Effector memory CD4-positive, alpha-beta T cell (primary cell): ENCODE measurements at regions not wholly inside any gene's neighbourhood (a gene's known extent, or its start where the extent isn't known, plus 50 kb on each side); places are given as distances from the start of the nearest gene placed in this dataset.

Experiments used
- DNase-seq, 3 donors: peaks; one replicate each; pipeline ENCODE4 v3.0.0-alpha.2; 2020
- H3K27ac ChIP-seq: 2 replicates; pipeline ENCODE4 v1.7.0; 2013; ENCODE audit warnings: mild to moderate bottlenecking, low read length, moderate library complexity; ENCODE audit not compliant: insufficient read depth, poor library complexity, severe bottlenecking
- H3K27me3 ChIP-seq: replicated peaks from 2 replicates; pipeline ENCODE4 v1.7.0; 2013; ENCODE audit warnings: mild to moderate bottlenecking, low read length; ENCODE audit not compliant: insufficient read depth, control insufficient read depth, poor library complexity, severe bottlenecking
- H3K36me3 ChIP-seq: 2 replicates; pipeline ENCODE4 v1.7.0; 2013; ENCODE audit warnings: mild to moderate bottlenecking, low read length, moderate library complexity; ENCODE audit not compliant: control insufficient read depth, insufficient read depth
- H3K4me1 ChIP-seq: 2 replicates; pipeline ENCODE4 v1.7.0; 2013; ENCODE audit warnings: low read length, mild to moderate bottlenecking; ENCODE audit not compliant: control insufficient read depth, insufficient read depth, poor library complexity, severe bottlenecking
- H3K4me3 ChIP-seq: 2 replicates; pipeline ENCODE4 v1.7.0; 2013; ENCODE audit warnings: low read length, low read depth, mild to moderate bottlenecking; ENCODE audit not compliant: insufficient read depth, poor library complexity, severe bottlenecking
- H3K9me3 ChIP-seq: 2 replicates; pipeline ENCODE4 v1.7.0; 2013; ENCODE audit warnings: mild to moderate bottlenecking, low read length, moderate library complexity; ENCODE audit not compliant: control insufficient read depth

DNA sequence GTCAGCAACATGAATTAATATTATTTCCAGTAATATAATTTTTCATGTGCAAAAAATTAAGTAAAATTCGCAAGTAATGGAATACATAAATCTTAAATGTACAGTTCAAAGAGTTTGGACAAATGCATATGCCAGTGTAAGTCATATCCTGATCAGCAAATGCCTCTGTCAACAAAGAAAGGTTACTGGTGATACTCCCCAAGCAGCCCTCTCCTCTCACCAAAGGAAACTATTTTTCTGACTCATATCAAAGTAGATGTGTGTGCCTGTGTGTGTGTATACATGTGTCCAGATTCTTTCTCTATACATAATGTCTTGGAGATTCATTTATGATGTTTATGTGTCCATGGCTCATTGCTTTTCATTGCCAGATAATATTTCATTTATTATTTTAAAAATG is 1035.0 kb downstream of the SLC16A7 start:
- Histone ChIP-seq H3K27ac (no peak overlapping the region), H3K4me1 (no peaks in the 10 kb centered on the region), H3K36me3 (no peaks in the 10 kb centered on the region), H3K9me3 (no peaks in the 10 kb centered on the region), H3K4me3 (no peak overlapping the region), H3K27me3 (no peaks in the 10 kb centered on the region)
- no peak for DNase-seq

DNA sequence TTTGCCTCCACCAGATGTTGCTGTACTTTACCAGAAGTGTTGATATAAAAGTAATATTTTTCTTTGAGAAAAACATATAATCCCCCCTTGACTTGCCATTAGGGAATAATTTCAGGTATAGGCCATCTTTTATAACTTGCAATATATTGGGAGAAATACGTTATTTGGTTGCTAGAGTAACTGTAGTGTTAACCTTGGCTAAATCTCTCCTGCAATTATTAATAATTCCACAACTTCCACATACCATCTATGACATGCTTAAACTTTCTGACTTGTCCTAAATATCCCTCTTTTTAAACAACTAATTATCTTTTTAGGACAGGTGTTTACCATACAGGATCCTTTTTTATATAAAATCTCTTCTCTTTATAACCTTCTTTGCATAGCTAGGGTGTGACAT is 1048.2 kb downstream of the SLC16A7 start:
- Histone ChIP-seq H3K9me3 (no peaks in the 10 kb centered on the region), H3K27me3 (no peaks in the 10 kb centered on the region), H3K36me3 (no peaks in the 10 kb centered on the region), H3K27ac (no peak overlapping the region), H3K4me3 (no peak overlapping the region), H3K4me1 (no peaks in the 10 kb centered on the region)
- DNase-seq, result no peak

DNA sequence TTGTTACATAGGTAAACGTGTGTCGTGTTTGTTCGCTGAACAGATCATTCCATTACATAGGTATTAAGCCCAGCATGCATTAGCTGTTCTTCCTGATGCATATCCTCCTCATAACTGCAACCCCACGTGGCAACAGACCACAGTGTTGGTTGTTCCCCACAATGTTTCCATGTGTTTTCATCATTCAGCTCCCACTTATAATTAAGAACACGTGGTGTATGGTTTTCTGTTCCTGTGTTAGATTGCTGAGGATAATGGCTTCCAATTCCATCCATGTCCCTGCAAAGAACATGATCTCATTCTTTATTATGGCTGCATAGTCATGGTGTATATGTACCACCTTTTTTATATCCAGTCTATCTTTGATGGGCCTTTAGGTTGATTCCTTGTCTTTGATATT is 1071.1 kb downstream of the SLC16A7 start:
- no peak overlapping the region for H3K4me3 ChIP-seq
- H3K27me3 ChIP-seq, result no peaks in the 10 kb centered on the region
- H3K27ac ChIP-seq, result no peak overlapping the region
- no peaks in the 10 kb centered on the region for H3K4me1 ChIP-seq
- H3K9me3 ChIP-seq, result no peaks in the 10 kb centered on the region
- H3K36me3 ChIP-seq, result no peaks in the 10 kb centered on the region
- DNase-seq, result no peak

DNA sequence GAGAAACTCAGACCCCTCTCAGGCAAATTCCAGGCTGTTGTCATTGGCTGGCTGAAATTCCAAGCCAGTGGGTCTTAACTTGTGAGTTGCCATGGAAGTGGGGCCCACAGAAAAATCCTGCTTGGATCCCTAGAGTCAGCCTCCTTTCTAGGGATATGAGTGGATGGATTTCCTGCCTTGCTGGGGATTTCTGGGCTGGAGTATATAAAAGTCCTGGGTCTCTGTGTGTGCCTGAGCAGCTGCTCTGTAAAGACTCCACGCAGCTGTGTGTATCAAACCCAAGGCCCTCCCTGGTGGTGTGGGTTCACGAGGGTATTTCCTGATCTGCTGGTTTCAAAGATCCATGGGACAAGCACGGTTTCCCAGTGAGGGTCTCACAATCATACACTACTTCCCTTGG is 1077.1 kb downstream of the SLC16A7 start:
- H3K27ac ChIP-seq, result no peak overlapping the region
- no peaks in the 10 kb centered on the region for H3K9me3 ChIP-seq
- DNase-seq, result no peak
- H3K36me3 ChIP-seq, result no peaks in the 10 kb centered on the region
- H3K4me1 ChIP-seq, result no peaks in the 10 kb centered on the region
- no peak overlapping the region for H3K4me3 ChIP-seq
- H3K27me3 ChIP-seq, result no peaks in the 10 kb centered on the region

DNA sequence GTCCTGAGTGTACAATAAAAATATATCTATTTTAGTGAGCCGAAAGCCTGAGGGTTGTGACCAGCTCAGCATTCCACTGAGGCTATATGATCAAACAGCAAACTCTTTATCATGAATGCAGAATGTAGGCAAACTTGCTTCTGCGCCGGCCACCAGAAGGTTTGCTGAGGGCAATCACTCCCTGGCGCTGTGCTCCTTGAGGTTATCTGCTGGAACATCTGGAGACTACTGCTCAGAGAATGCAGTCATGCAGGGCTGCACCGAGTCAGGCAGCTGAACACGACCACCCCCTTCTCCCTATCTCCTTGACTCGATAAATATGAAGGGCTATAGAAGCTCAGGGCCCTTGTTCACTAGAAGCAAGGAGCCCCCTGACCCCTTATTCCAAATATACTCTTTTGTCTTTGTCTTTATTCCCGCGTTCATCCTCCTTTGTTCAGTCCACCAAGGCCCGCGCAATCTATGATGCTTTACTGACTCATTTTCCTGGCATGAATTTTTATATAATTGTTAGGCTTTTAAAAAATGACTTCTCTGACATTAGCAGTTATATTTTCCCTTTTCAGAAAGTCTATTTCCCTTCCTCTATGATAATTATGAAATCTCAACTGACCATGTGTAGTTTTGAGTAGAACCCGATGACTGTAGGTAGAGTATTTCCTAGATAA is 1089.3 kb downstream of the SLC16A7 start:
- no peak overlapping the region for H3K27ac ChIP-seq

DNA sequence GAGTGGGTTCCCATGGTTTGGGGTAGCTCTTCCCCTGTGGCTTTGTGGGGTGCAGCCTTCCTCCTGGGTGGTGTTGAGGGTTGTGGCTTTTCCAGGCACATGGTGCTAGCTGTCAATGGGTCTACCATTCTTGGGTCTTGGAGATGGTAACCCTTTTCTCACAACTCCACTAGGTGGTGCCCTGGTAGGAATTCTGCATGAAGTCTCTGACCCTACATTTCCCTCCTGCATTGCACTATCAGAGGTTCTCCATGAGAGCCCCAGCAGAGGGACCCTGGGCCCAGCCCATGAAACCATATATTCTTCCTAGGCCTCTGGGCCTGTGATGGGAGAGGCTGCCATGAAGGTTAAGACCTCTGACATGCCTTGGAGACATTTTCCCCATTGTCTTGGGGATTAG is 1093.3 kb downstream of the SLC16A7 start:
- no peaks in the 10 kb centered on the region for H3K27me3 ChIP-seq
- no peak overlapping the region for H3K27ac ChIP-seq
- no peak overlapping the region for H3K4me3 ChIP-seq
- H3K9me3 ChIP-seq, result no peaks in the 10 kb centered on the region
- no peak for DNase-seq
- no peaks in the 10 kb centered on the region for H3K4me1 ChIP-seq
- H3K36me3 ChIP-seq, result no peaks in the 10 kb centered on the region

More for the DNA sequence above, 1089.3 kb downstream of the SLC16A7 start:
- no peak for DNase-seq
- H3K36me3 ChIP-seq, result no peaks in the 10 kb centered on the region
- H3K4me3 ChIP-seq, result no peak overlapping the region
- H3K4me1 ChIP-seq, result no peaks in the 10 kb centered on the region
- H3K9me3 ChIP-seq, result no peaks in the 10 kb centered on the region
- no peaks in the 10 kb centered on the region for H3K27me3 ChIP-seq

DNA sequence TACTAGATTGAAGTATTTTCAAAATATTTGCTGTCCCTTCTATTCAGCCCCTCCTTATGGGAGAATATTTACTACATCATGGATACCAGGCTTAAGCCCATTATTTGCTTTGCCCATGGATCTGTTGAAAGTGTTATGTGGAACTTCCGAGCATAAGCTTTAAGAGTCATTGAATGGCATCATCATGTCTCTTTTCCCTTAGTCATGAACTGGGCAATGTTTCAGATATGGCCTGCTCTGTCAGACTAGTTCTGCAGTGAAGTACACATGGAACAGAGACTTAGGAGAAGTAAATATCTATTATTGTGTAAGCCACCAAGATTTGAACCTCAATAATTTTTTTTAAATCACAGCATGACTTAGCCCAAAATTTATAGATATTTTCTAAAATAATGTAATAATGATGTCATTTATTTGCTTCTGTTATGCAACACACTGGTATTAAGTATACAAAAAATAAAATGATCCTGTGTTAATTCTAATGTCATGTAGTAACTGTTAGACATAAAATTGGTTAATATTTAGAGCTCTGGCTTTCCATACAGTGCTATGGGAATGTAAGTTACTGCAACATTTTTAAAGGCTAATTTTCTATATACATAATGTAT is 1097.3 kb downstream of the SLC16A7 start:
- H3K27me3 ChIP-seq, result no peaks in the 10 kb centered on the region
- H3K4me3 ChIP-seq, result no peak overlapping the region
- no peaks in the 10 kb centered on the region for H3K4me1 ChIP-seq
- H3K36me3 ChIP-seq, result no peaks in the 10 kb centered on the region
- no peaks in the 10 kb centered on the region for H3K9me3 ChIP-seq
- no peak for DNase-seq
- no peak overlapping the region for H3K27ac ChIP-seq

DNA sequence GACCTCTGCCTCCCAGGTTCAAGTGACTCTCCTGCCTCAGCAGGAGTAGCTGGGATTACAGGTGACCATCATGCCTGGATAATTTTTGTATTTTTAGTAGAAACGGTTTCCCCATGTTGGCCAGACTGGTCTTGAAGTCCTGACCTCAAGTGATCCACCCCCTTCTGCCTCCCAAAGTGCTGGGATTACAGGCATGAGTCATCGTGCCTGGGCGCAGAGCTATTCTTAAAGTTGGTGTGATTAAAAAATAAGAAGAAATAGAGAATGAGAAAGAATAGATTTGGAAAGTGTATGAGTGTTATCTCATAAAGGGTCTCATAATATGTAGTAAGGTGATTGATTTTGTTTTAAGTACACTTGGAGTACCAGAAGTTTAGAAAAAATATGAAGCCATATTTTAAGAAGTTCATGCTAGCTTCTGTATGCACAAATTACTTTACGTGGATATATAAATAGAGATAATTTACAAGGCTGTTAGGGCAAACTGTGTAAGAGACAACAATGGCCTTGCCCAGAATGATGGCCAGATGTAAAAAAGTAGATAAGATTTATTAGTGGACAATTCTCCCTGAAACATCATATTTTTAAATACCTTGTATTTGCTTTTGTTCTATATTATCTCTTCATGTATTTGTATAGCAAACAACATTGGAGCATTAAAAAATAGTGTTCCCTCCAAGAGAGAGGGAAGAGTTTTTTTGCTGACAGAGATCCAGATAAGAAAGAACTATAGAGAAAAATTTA is 1108.5 kb downstream of the SLC16A7 start:
- no peaks in the 10 kb centered on the region for H3K27me3 ChIP-seq
- no peaks in the 10 kb centered on the region for H3K4me1 ChIP-seq
- no peak overlapping the region for H3K27ac ChIP-seq
- H3K4me3 ChIP-seq, result no peak overlapping the region
- DNase-seq, result no peak
- H3K9me3 ChIP-seq, result no peaks in the 10 kb centered on the region
- H3K36me3 ChIP-seq, result no peaks in the 10 kb centered on the region

DNA sequence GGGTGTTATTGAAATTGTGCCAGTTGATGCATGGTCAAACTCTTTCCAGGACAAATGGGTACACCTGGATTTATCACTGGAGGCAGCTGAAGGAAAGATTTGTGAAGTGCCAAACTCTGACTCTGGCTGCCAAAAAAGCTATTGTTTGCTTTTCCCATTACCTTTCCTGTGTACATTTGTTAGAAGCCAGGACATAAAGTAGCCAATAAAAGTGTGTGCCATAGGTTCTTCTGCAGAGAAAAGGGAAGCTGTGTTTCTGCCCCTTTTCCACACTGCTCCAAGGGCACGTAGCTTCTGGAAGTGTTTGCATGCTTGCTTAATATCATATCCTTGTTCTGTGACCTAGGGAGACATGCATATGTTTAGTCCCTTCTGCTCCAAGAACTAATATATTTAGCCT is 1114.4 kb downstream of the SLC16A7 start:
- no peak for DNase-seq
- H3K9me3 ChIP-seq, result no peaks in the 10 kb centered on the region
- H3K36me3 ChIP-seq, result no peaks in the 10 kb centered on the region
- no peaks in the 10 kb centered on the region for H3K4me1 ChIP-seq
- H3K27me3 ChIP-seq, result no peaks in the 10 kb centered on the region
- no peak overlapping the region for H3K4me3 ChIP-seq
- H3K27ac ChIP-seq, result no peak overlapping the region
